ENCODE measurements at regions not wholly inside any gene's neighbourhood (a gene's known extent, or its start where the extent isn't known, plus 50 kb on each side); places are given as distances from the start of the nearest gene placed in this dataset.

GRCh38 chr7:41633690-41634089, 69.2 kb downstream of the INHBA start:
- TF ChIP-seq CTCF (IDR thresholded peaks at IDR 0.05; ENCODE audit: poor library complexity) (no peak), EZH2 (IDR thresholded peaks at IDR 0.05; ENCODE audit: borderline replicate concordance) (no peak)
